H1 (cell line): ENCODE measurements at regions not wholly inside any gene's neighbourhood (a gene's known extent, or its start where the extent isn't known, plus 50 kb on each side); places are given as distances from the start of the nearest gene placed in this dataset.
"Not testable (repeated sequence)": the region's sequence is repeated elsewhere in the genome, so short reads cannot be mapped to it uniquely, and the experiment has no call there.

ENCODE experiments used
- EP300 ChIP-seq, 2 experiments: IDR thresholded peaks; 1 replicate in 1 of 2; 2 replicates in 1 of 2; pipeline ENCODE4 v1.6.1; 2011 to 2012; ENCODE audit warnings: low read depth in 2 of 2, low read length in 2 of 2, mild to moderate bottlenecking in 2 of 2, borderline replicate concordance in 1 of 2, inconsistent platforms in 1 of 2, moderate library complexity in 1 of 2
- RAD21 ChIP-seq, 2 experiments: IDR thresholded peaks in 1 of 2; conservative IDR thresholded peaks in 1 of 2; 2 replicates each; pipeline ENCODE4 v1.6.1; 2011; ENCODE audit warnings: low read depth in 2 of 2, low read length in 2 of 2, improper control_type of control experiment in 1 of 2, inconsistent platforms in 1 of 2, mild to moderate bottlenecking in 1 of 2, moderate library complexity in 1 of 2
- TF ChIP-seq, protein P1 (sequence below), 3 experiments: IDR thresholded peaks; 1 replicate in 2 of 3; 2 replicates in 1 of 3; pipeline versions ENCODE4 v1.5.1 to v1.6.1; 2011; ENCODE audit warnings: low read length in 3 of 3, mild to moderate bottlenecking in 3 of 3, inconsistent platforms in 2 of 3, low read depth in 1 of 3, moderate library complexity in 1 of 3; ENCODE audit not compliant: insufficient read depth in 1 of 3; ENCODE audit errors: control extremely low read depth in 1 of 3

DNA sequence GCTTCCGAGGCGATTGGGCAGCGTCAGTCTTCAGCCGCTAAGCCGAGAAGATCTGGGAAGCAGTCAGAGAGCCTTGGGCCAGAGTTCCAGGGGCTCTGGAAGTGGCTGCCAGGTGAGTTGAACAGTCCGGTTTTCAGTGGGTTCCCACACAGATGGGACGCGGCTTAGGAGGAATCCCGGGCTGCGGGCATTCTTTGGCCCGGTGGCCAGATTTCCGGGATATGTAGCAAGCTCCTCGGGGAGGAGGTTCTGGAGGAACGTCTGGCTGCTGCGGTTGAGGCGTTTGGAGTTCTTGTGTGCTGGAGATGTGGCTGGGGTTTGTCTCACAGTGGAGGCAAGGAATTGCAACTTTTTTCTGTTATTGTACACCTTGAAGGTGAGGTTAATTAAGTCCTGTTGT lies 182.6 kb downstream of the CD83 start:
- not testable (repeated sequence) for TF ChIP-seq EP300 (IDR thresholded peaks at IDR 0.05; ENCODE audit: borderline replicate concordance in 1 of 2, low read depth in 2 of 2, low read length in 2 of 2); RAD21 (IDR thresholded peaks at IDR 0.05 in 1 of 2, conservative IDR thresholded peaks at IDR 0.05 in 1 of 2; ENCODE audit: low read depth in 2 of 2, low read length in 2 of 2)
- TF ChIP-seq, protein P1, sequence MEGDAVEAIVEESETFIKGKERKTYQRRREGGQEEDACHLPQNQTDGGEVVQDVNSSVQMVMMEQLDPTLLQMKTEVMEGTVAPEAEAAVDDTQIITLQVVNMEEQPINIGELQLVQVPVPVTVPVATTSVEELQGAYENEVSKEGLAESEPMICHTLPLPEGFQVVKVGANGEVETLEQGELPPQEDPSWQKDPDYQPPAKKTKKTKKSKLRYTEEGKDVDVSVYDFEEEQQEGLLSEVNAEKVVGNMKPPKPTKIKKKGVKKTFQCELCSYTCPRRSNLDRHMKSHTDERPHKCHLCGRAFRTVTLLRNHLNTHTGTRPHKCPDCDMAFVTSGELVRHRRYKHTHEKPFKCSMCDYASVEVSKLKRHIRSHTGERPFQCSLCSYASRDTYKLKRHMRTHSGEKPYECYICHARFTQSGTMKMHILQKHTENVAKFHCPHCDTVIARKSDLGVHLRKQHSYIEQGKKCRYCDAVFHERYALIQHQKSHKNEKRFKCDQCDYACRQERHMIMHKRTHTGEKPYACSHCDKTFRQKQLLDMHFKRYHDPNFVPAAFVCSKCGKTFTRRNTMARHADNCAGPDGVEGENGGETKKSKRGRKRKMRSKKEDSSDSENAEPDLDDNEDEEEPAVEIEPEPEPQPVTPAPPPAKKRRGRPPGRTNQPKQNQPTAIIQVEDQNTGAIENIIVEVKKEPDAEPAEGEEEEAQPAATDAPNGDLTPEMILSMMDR (IDR thresholded peaks at IDR 0.05; ENCODE audit: control extremely low read depth in 1 of 3, insufficient read depth in 1 of 3, low read depth in 1 of 3, low read length in 3 of 3), result not testable (repeated sequence)
